ENCODE measurements at regions not wholly inside any gene's neighbourhood (a gene's known extent, or its start where the extent isn't known, plus 50 kb on each side); places are given as distances from the start of the nearest gene placed in this dataset.

GRCh38 chr12:131613678-131614077, 97.2 kb upstream of the SFSWAP start:
- TF ChIP-seq BHLHE40 (IDR thresholded peaks at IDR 0.05; ENCODE audit: low read length) (no peak), NRF1 (conservative IDR thresholded peaks at IDR 0.05 in 1 of 2, IDR thresholded peaks at IDR 0.05 in 1 of 2) (no peak), POLR2G (IDR thresholded peaks at IDR 0.05; ENCODE audit: low read depth, low read length) (0 out of 2 replicates have a peak, but pooled peaks have one; percentile 35)
- Histone ChIP-seq H3K79me2 (ENCODE audit: control insufficient read depth, insufficient read depth, low read length) (no peaks in the 10 kb centered on the region), H3K9me3 (replicated peaks; ENCODE audit: control insufficient read depth, insufficient read depth, low read depth, low read length) (no peaks in the 10 kb centered on the region), H2AFZ (ENCODE audit: low read depth, low read length) (no peak overlapping the region), H3K27me3 (ENCODE audit: control insufficient read depth in 2 of 2, insufficient read depth in 2 of 2, low read length in 2 of 2) (peaks cover 38 to 73% of the 10 kb centered on the region in 2 experiments; a peak in 4 of 5 replicates), H3K36me3 (ENCODE audit: control insufficient read depth, insufficient read depth, low read length) (no peaks in the 10 kb centered on the region), H3K4me3 (no peak overlapping the region), H3K4me2 (ENCODE audit: insufficient read depth, low read length) (no peak overlapping the region), H3K9me1 (ENCODE audit: control insufficient read depth, insufficient read depth, low read length) (no peaks in the 10 kb centered on the region), H3K4me1 (replicated peaks in 1 of 2; ENCODE audit: control insufficient read depth in 2 of 2, insufficient read depth in 2 of 2, low read length in 2 of 2) (peaks cover 3 to 36% of the 10 kb centered on the region in 2 experiments), H3K9ac (ENCODE audit: insufficient read depth in 1 of 2, low read depth in 2 of 2, low read length in 2 of 2) (no peak overlapping the region), H3K27ac (ENCODE audit: extremely low read depth, low read depth, low read length) (no peak overlapping the region), H4K20me1 (replicated peaks; ENCODE audit: control insufficient read depth, insufficient read depth, low read length) (peaks cover 6% of the 10 kb centered on the region; the same call in 1 of the 2 replicates)
- FAIRE-seq (no peak), ATAC-seq (no peak), DNase-seq (ENCODE audit: extremely low read depth in 1 of 4, low spot score in 3 of 4) (no peak)
- intact Hi-C loops (cut with micrococcal nuclease) = no loop called here
- WGBS (ENCODE audit: insufficient coverage, low coverage, missing lambda C conversion rate) = 26% methylated on average over 13 of the region's 13 CpGs
- in situ Hi-C loops (cut with MboI) = no loop called here
- ChIA-PET POLR2A (no interaction called here), CTCF (ENCODE audit: low intra/inter-chr PET ratio) (no interaction called here)
- no TSS peak for BruUV-seq (replicated peaks)

GRCh38 chr12:131615326-131616042, 95.4 kb upstream of the SFSWAP start:
- FAIRE-seq = peak; percentile 19
- H4K20me1 ChIP-seq (replicated peaks; ENCODE audit: control insufficient read depth, insufficient read depth, low read length) = peaks cover 6% of the 10 kb centered on the region; the same call in 1 of the 2 replicates
- CTCF ChIA-PET (ENCODE audit: low intra/inter-chr PET ratio) = no interaction called here
- no peak for ATAC-seq
- no peak for DNase-seq (ENCODE audit: extremely low read depth in 1 of 4, low spot score in 3 of 4)
- no peaks in the 10 kb centered on the region for H3K36me3 ChIP-seq (ENCODE audit: control insufficient read depth, insufficient read depth, low read length)
- no peaks in the 10 kb centered on the region; the same call in 1 of the 2 replicates for H3K9me3 ChIP-seq (replicated peaks; ENCODE audit: control insufficient read depth, insufficient read depth, low read depth, low read length)
- H3K79me2 ChIP-seq (ENCODE audit: control insufficient read depth, insufficient read depth, low read length) = no peaks in the 10 kb centered on the region
- in situ Hi-C loops (cut with MboI) (no loop called here), intact Hi-C loops (cut with micrococcal nuclease) (loop anchor here (5.0 kb wide), 1 partner anchor 217 kb away; no protein-coding TSS in a partner anchor)
- peaks cover 48 to 80% of the 10 kb centered on the region in 2 experiments for H3K27me3 ChIP-seq (ENCODE audit: control insufficient read depth in 2 of 2, insufficient read depth in 2 of 2, low read length in 2 of 2)
- BruUV-seq (replicated peaks) = no TSS peak
- no peak overlapping the region for H3K27ac ChIP-seq (ENCODE audit: extremely low read depth, low read depth, low read length)
- H3K4me1 ChIP-seq (replicated peaks in 1 of 2; ENCODE audit: control insufficient read depth in 2 of 2, insufficient read depth in 2 of 2, low read length in 2 of 2) = peaks cover 0 to 43% of the 10 kb centered on the region in 2 experiments; a peak in 3 of 5 replicates
- peaks cover 2% of the 10 kb centered on the region for H3K9me1 ChIP-seq (ENCODE audit: control insufficient read depth, insufficient read depth, low read length)
- H2AFZ ChIP-seq (ENCODE audit: low read depth, low read length) = no peak overlapping the region
- H3K9ac ChIP-seq (ENCODE audit: insufficient read depth in 1 of 2, low read depth in 2 of 2, low read length in 2 of 2) = no peak overlapping the region
- no peak overlapping the region for H3K4me3 ChIP-seq
- TF ChIP-seq PHF21A (IDR thresholded peaks at IDR 0.05; ENCODE audit: borderline replicate concordance, low read depth) = no peak
- no peak for TF ChIP-seq NFYB (IDR thresholded peaks at IDR 0.05; ENCODE audit: extremely low read depth, insufficient read length)
- TF ChIP-seq ZNF449 (CRISPR knock-in tag; IDR thresholded peaks at IDR 0.05) = no peak
- TF ChIP-seq CSDE1 (IDR thresholded peaks at IDR 0.05) = no peak
- no peak for TF ChIP-seq ZFP30 (CRISPR knock-in tag; IDR thresholded peaks at IDR 0.05; ENCODE audit: borderline replicate concordance)
- no peak for TF ChIP-seq TCFL5 (CRISPR knock-in tag; conservative IDR thresholded peaks at IDR 0.05)
- TF ChIP-seq GATAD2A (IDR thresholded peaks at IDR 0.05) = no peak
- TF ChIP-seq SMAD3 (CRISPR knock-in tag; conservative IDR thresholded peaks at IDR 0.05) = no peak
- TF ChIP-seq U2AF1 (optimal IDR thresholded peaks at IDR 0.05; ENCODE audit: low read depth, low read length) = no peak
- no peak overlapping the region for H3K4me2 ChIP-seq (ENCODE audit: insufficient read depth, low read length)
- 15% methylated on average over 6 of the region's 6 CpGs for WGBS (ENCODE audit: insufficient coverage, low coverage, missing lambda C conversion rate)
- POLR2A ChIA-PET = interaction anchor here (0.6 kb wide), 1 partner anchor 8 kb away, joined by 5 read pairs; no protein-coding TSS in a partner anchor
